Germinal center (tissue), 1 donor: ENCODE measurements at regions not wholly inside any gene's neighbourhood (a gene's known extent, or its start where the extent isn't known, plus 50 kb on each side); places are given as distances from the start of the nearest gene placed in this dataset.
"Not testable (repeated sequence)": the region's sequence is repeated elsewhere in the genome, so short reads cannot be mapped to it uniquely, and the experiment has no call there.

Experiments
- DNase-seq: peaks from one replicate; pipeline ENCODE4 v3.0.0; 2012; ENCODE audit warnings: mixed read lengths, low spot score

GRCh38 chr10:36765782-36766414 is 359.5 kb upstream of the ANKRD30A start:
- DNase-seq, result no peak

- DNase-seq, result no peak
Measured at GRCh38 chr10:36764823-36765222, 360.6 kb upstream of the ANKRD30A start.

- DNase-seq, result no peak
Measured at GRCh38 chr10:36761121-36761520, 364.3 kb upstream of the ANKRD30A start.

GRCh38 chr10:36759141-36759805 is 366.1 kb upstream of the ANKRD30A start:
- no peak for DNase-seq

- no peak for DNase-seq
Measured at GRCh38 chr10:36748128-36748871, 377.1 kb upstream of the ANKRD30A start.

- DNase-seq, result no peak
Measured at GRCh38 chr10:36739884-36740445, 385.4 kb upstream of the ANKRD30A start.

- no peak for DNase-seq
Measured at GRCh38 chr10:36738738-36739431, 386.5 kb upstream of the ANKRD30A start.

GRCh38 chr10:36736311-36736710 is 389.1 kb upstream of the ANKRD30A start:
- DNase-seq, result no peak

- DNase-seq, result not testable (repeated sequence)
Measured at GRCh38 chr10:36734590-36734989, 390.8 kb upstream of the ANKRD30A start.

GRCh38 chr10:36730316-36730715 is 395.1 kb upstream of the ANKRD30A start:
- no peak for DNase-seq

- no peak for DNase-seq
Measured at GRCh38 chr10:36728626-36729025, 396.8 kb upstream of the ANKRD30A start.

- DNase-seq, result no peak
Measured at GRCh38 chr10:36725581-36726520, 399.5 kb upstream of the ANKRD30A start.

GRCh38 chr10:36722777-36723176 is 402.6 kb upstream of the ANKRD30A start:
- DNase-seq, result no peak

- DNase-seq, result no peak
Measured at GRCh38 chr10:36721871-36722270, 403.5 kb upstream of the ANKRD30A start.

GRCh38 chr10:36720895-36721294 is 404.5 kb upstream of the ANKRD30A start:
- no peak for DNase-seq

GRCh38 chr10:36717118-36717517 is 408.3 kb upstream of the ANKRD30A start:
- DNase-seq, result no peak

- DNase-seq, result no peak
Measured at GRCh38 chr10:36716291-36716690, 409.1 kb upstream of the ANKRD30A start.

- no peak for DNase-seq
Measured at GRCh38 chr10:36712695-36713094, 412.7 kb upstream of the ANKRD30A start.

GRCh38 chr10:36711361-36711760 is 414.0 kb upstream of the ANKRD30A start:
- no peak for DNase-seq

GRCh38 chr10:36704124-36704523 is 421.3 kb upstream of the ANKRD30A start:
- DNase-seq, result no peak

- DNase-seq, result no peak
Measured at GRCh38 chr10:36703179-36703578, 422.2 kb upstream of the ANKRD30A start.
